ENCODE measurements at regions not wholly inside any gene's neighbourhood (a gene's known extent, or its start where the extent isn't known, plus 50 kb on each side); places are given as distances from the start of the nearest gene placed in this dataset.

GRCh38 chr11:70727021-70727420 is 328.7 kb downstream of the CTTN start:
- ATAC-seq (ENCODE audit: low read depth) = no peak
- DNase-seq (ENCODE audit: low spot score) = no peak
- H3K36me3 ChIP-seq (ENCODE audit: low read depth) = no peaks in the 10 kb centered on the region
- H3K27me3 ChIP-seq (ENCODE audit: insufficient read depth, poor library complexity, severe bottlenecking) = no peaks in the 10 kb centered on the region
- H3K4me3 ChIP-seq (ENCODE audit: severe bottlenecking) = no peak overlapping the region
- no peak overlapping the region for H3K27ac ChIP-seq (ENCODE audit: poor library complexity, severe bottlenecking)
- no peak for TF ChIP-seq CTCF (IDR thresholded peaks at IDR 0.05; ENCODE audit: poor library complexity, severe bottlenecking)
- H3K9me3 ChIP-seq (ENCODE audit: severe bottlenecking) = no peaks in the 10 kb centered on the region
- H3K4me1 ChIP-seq (ENCODE audit: insufficient read depth, poor library complexity, severe bottlenecking) = no peaks in the 10 kb centered on the region

- ATAC-seq (ENCODE audit: low read depth) = no peak
- H3K4me1 ChIP-seq (ENCODE audit: insufficient read depth, poor library complexity, severe bottlenecking) = no peaks in the 10 kb centered on the region
- no peak overlapping the region for H3K4me3 ChIP-seq (ENCODE audit: severe bottlenecking)
- no peak overlapping the region for H3K27ac ChIP-seq (ENCODE audit: poor library complexity, severe bottlenecking)
- no peaks in the 10 kb centered on the region for H3K27me3 ChIP-seq (ENCODE audit: insufficient read depth, poor library complexity, severe bottlenecking)
- DNase-seq (ENCODE audit: low spot score) = no peak
- TF ChIP-seq CTCF (IDR thresholded peaks at IDR 0.05; ENCODE audit: poor library complexity, severe bottlenecking) = no peak
- no peaks in the 10 kb centered on the region for H3K9me3 ChIP-seq (ENCODE audit: severe bottlenecking)
- H3K36me3 ChIP-seq (ENCODE audit: low read depth) = no peaks in the 10 kb centered on the region
Observed at GRCh38 chr11:70727899-70728620, 329.7 kb downstream of the CTTN start.

- no peak for ATAC-seq (ENCODE audit: low read depth)
- H3K4me1 ChIP-seq (ENCODE audit: insufficient read depth, poor library complexity, severe bottlenecking) = no peaks in the 10 kb centered on the region
- H3K4me3 ChIP-seq (ENCODE audit: severe bottlenecking) = no peak overlapping the region
- no peaks in the 10 kb centered on the region for H3K9me3 ChIP-seq (ENCODE audit: severe bottlenecking)
- no peak for DNase-seq (ENCODE audit: low spot score)
- no peaks in the 10 kb centered on the region for H3K36me3 ChIP-seq (ENCODE audit: low read depth)
- TF ChIP-seq CTCF (IDR thresholded peaks at IDR 0.05; ENCODE audit: poor library complexity, severe bottlenecking) = no peak
- H3K27ac ChIP-seq (ENCODE audit: poor library complexity, severe bottlenecking) = no peak overlapping the region
- H3K27me3 ChIP-seq (ENCODE audit: insufficient read depth, poor library complexity, severe bottlenecking) = no peaks in the 10 kb centered on the region
Observed at GRCh38 chr11:70729949-70730348, 331.6 kb downstream of the CTTN start.

- H3K9me3 ChIP-seq (ENCODE audit: severe bottlenecking) = no peaks in the 10 kb centered on the region
- no peak for TF ChIP-seq CTCF (IDR thresholded peaks at IDR 0.05; ENCODE audit: poor library complexity, severe bottlenecking)
- no peaks in the 10 kb centered on the region for H3K4me1 ChIP-seq (ENCODE audit: insufficient read depth, poor library complexity, severe bottlenecking)
- no peak for DNase-seq (ENCODE audit: low spot score)
- ATAC-seq (ENCODE audit: low read depth) = no peak
- H3K36me3 ChIP-seq (ENCODE audit: low read depth) = no peaks in the 10 kb centered on the region
- H3K27ac ChIP-seq (ENCODE audit: poor library complexity, severe bottlenecking) = no peak overlapping the region
- H3K4me3 ChIP-seq (ENCODE audit: severe bottlenecking) = no peak overlapping the region
- H3K27me3 ChIP-seq (ENCODE audit: insufficient read depth, poor library complexity, severe bottlenecking) = no peaks in the 10 kb centered on the region
Observed at GRCh38 chr11:70730411-70730810, 332.1 kb downstream of the CTTN start.

GRCh38 chr11:70731271-70732022 is 333.1 kb downstream of the CTTN start:
- DNase-seq (ENCODE audit: low spot score) (no peak), ATAC-seq (ENCODE audit: low read depth) (no peak)
- TF ChIP-seq CTCF (IDR thresholded peaks at IDR 0.05; ENCODE audit: poor library complexity, severe bottlenecking) = no peak
- no peaks in the 10 kb centered on the region for H3K27me3 ChIP-seq (ENCODE audit: insufficient read depth, poor library complexity, severe bottlenecking)
- no peaks in the 10 kb centered on the region for H3K9me3 ChIP-seq (ENCODE audit: severe bottlenecking)
- H3K4me3 ChIP-seq (ENCODE audit: severe bottlenecking) = no peak overlapping the region
- no peaks in the 10 kb centered on the region for H3K36me3 ChIP-seq (ENCODE audit: low read depth)
- no peak overlapping the region for H3K27ac ChIP-seq (ENCODE audit: poor library complexity, severe bottlenecking)
- no peaks in the 10 kb centered on the region for H3K4me1 ChIP-seq (ENCODE audit: insufficient read depth, poor library complexity, severe bottlenecking)

Measured in RWPE2 (cell line).